ENCODE measurements at regions not wholly inside any gene's neighbourhood (a gene's known extent, or its start where the extent isn't known, plus 50 kb on each side); places are given as distances from the start of the nearest gene placed in this dataset.

DNA sequence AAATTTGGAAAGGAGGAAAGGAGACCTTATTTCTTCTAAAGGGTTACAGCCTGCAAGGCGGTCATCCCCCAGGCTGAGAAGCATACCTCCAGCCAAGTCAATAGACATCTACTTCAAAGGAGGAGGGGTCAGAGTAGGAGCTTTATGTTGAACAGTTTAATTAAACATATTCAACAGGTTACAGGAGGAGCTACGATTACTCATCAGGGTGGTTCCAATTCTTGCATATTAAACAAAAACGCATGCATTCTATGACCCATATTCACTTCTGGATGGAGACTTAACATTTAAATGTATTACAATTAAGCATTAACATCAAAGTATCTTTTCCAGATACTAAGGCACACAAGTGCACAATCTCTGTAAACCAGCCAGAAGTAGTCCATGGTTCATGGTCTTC lies 1955.0 kb downstream of the PCDH9 start:
- TF ChIP-seq RAD21 (IDR thresholded peaks at IDR 0.05; ENCODE audit: low read depth) (no peak), TAF1 (IDR thresholded peaks at IDR 0.05; ENCODE audit: low read depth) (no peak), TCF12 (IDR thresholded peaks at IDR 0.05; ENCODE audit: low read depth) (no peak), TEAD4 (IDR thresholded peaks at IDR 0.05) (no peak)

- TF ChIP-seq, protein P1, sequence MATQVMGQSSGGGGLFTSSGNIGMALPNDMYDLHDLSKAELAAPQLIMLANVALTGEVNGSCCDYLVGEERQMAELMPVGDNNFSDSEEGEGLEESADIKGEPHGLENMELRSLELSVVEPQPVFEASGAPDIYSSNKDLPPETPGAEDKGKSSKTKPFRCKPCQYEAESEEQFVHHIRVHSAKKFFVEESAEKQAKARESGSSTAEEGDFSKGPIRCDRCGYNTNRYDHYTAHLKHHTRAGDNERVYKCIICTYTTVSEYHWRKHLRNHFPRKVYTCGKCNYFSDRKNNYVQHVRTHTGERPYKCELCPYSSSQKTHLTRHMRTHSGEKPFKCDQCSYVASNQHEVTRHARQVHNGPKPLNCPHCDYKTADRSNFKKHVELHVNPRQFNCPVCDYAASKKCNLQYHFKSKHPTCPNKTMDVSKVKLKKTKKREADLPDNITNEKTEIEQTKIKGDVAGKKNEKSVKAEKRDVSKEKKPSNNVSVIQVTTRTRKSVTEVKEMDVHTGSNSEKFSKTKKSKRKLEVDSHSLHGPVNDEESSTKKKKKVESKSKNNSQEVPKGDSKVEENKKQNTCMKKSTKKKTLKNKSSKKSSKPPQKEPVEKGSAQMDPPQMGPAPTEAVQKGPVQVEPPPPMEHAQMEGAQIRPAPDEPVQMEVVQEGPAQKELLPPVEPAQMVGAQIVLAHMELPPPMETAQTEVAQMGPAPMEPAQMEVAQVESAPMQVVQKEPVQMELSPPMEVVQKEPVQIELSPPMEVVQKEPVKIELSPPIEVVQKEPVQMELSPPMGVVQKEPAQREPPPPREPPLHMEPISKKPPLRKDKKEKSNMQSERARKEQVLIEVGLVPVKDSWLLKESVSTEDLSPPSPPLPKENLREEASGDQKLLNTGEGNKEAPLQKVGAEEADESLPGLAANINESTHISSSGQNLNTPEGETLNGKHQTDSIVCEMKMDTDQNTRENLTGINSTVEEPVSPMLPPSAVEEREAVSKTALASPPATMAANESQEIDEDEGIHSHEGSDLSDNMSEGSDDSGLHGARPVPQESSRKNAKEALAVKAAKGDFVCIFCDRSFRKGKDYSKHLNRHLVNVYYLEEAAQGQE (IDR thresholded peaks at IDR 0.05; ENCODE audit: low read depth): no peak
- TF ChIP-seq EP300 (IDR thresholded peaks at IDR 0.05; ENCODE audit: borderline replicate concordance) (no peak), TCF12 (IDR thresholded peaks at IDR 0.05; ENCODE audit: low read depth) (no peak), CREB1 (IDR thresholded peaks at IDR 0.05; ENCODE audit: low read depth) (no peak)
Measured at GRCh38 chr13:65268009-65268408, 1962.1 kb downstream of the PCDH9 start.

DNA sequence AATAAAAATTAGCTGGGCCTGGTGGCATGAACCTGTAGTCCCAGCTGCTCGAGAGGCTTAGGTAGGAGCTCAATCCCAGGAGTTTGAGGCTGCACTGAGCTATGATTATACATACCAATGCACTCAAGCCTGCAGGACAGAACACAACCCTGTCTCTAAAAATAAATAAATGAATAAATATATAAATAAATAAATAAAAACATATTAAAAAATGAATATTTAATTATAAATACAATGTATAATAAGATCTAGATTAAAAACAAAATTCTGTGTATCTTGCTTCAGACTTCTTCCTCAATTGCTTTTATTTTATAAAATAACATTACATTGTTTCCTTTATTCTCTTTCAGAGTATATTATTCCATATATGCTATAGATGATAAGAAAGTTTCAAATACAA lies 1964.1 kb downstream of the PCDH9 start:
- TF ChIP-seq, protein P1 (IDR thresholded peaks at IDR 0.05; ENCODE audit: low read depth): no peak

- TF ChIP-seq ZBTB7A (IDR thresholded peaks at IDR 0.05; ENCODE audit: low read depth) (no peak), MAX (IDR thresholded peaks at IDR 0.05) (no peak), EGR1 (IDR thresholded peaks at IDR 0.05) (no peak), TAF1 (IDR thresholded peaks at IDR 0.05; ENCODE audit: low read depth) (no peak), NFIC (IDR thresholded peaks at IDR 0.05) (no peak), RAD21 (IDR thresholded peaks at IDR 0.05; ENCODE audit: low read depth) (no peak), TCF12 (IDR thresholded peaks at IDR 0.05; ENCODE audit: low read depth) (no peak), YY1 (IDR thresholded peaks at IDR 0.05; ENCODE audit: low read depth) (no peak), FOXM1 (IDR thresholded peaks at IDR 0.05; ENCODE audit: borderline replicate concordance, low read depth) (no peak), CEBPB (IDR thresholded peaks at IDR 0.05) (no peak)
- TF ChIP-seq, protein P1 (IDR thresholded peaks at IDR 0.05; ENCODE audit: low read depth): no peak
Measured at GRCh38 chr13:65264066-65264465, 1966.1 kb downstream of the PCDH9 start.

GRCh38 chr13:65260946-65261891 lies 1968.9 kb downstream of the PCDH9 start:
- TF ChIP-seq USF1 (IDR thresholded peaks at IDR 0.05) (no peak), CEBPB (IDR thresholded peaks at IDR 0.05) (no peak), YY1 (IDR thresholded peaks at IDR 0.05; ENCODE audit: low read depth) (no peak)
- TF ChIP-seq, protein P1 (IDR thresholded peaks at IDR 0.05; ENCODE audit: low read depth): no peak
